ENCODE measurements at regions not wholly inside any gene's neighbourhood (a gene's known extent, or its start where the extent isn't known, plus 50 kb on each side); places are given as distances from the start of the nearest gene placed in this dataset.

GRCh38 chr3:79871656-79872055 is 103.9 kb upstream of the ROBO1 start:
- WGBS, 2 donors: 76 to 77% methylated on average over 1 of the region's 1 CpG
- intact Hi-C loops (cut with DNase I; ENCODE audit: low total_unique reads): no loop called here
- DNase-seq (ENCODE audit: low spot score in 2 of 2): no peak
- TF ChIP-seq CTCF (IDR thresholded peaks at IDR 0.05) (no peak), POLR2A (IDR thresholded peaks at IDR 0.05) (no peak)
- H3K4me3 ChIP-seq (ENCODE audit: low read depth, poor library complexity, severe bottlenecking): no peak overlapping the region

GRCh38 chr3:79870313-79870620 is 102.5 kb upstream of the ROBO1 start:
- no peak for TF ChIP-seq POLR2A (IDR thresholded peaks at IDR 0.05)
- no peak for TF ChIP-seq CTCF (IDR thresholded peaks at IDR 0.05)
- intact Hi-C loops (cut with DNase I; ENCODE audit: low total_unique reads): no loop called here
- no peak overlapping the region for H3K4me3 ChIP-seq (ENCODE audit: low read depth, poor library complexity, severe bottlenecking)

GRCh38 chr3:79869461-79870312 is 101.9 kb upstream of the ROBO1 start:
- TF ChIP-seq CTCF (IDR thresholded peaks at IDR 0.05) (no peak), POLR2A (IDR thresholded peaks at IDR 0.05) (no peak)
- no peak overlapping the region for H3K4me3 ChIP-seq (ENCODE audit: low read depth, poor library complexity, severe bottlenecking)
- DNase-seq (ENCODE audit: low spot score in 2 of 2): no peak
- intact Hi-C loops (cut with DNase I; ENCODE audit: low total_unique reads): no loop called here
- WGBS, 2 donors: 75 to 87% methylated on average over 4 of the region's 4 CpGs

More at GRCh38 chr3:79870313-79870620, 102.5 kb upstream of the ROBO1 start:
- no peak for DNase-seq (ENCODE audit: low spot score in 2 of 2)

- intact Hi-C loops (cut with DNase I; ENCODE audit: low total_unique reads): no loop called here
- DNase-seq (ENCODE audit: low spot score in 2 of 2): no peak
- TF ChIP-seq POLR2A (IDR thresholded peaks at IDR 0.05): no peak
- TF ChIP-seq CTCF (IDR thresholded peaks at IDR 0.05): no peak
- 82 to 89% methylated on average over 2 of the region's 2 CpGs for WGBS, 2 donors
- H3K4me3 ChIP-seq (ENCODE audit: low read depth, poor library complexity, severe bottlenecking): no peak overlapping the region
These were observed 98.4 kb upstream of the ROBO1 start for GRCh38 chr3:79866162-79866561.

- no peak overlapping the region for H3K4me3 ChIP-seq (ENCODE audit: low read depth, poor library complexity, severe bottlenecking)
- TF ChIP-seq CTCF (IDR thresholded peaks at IDR 0.05) (no peak), POLR2A (IDR thresholded peaks at IDR 0.05) (no peak)
- intact Hi-C loops (cut with DNase I; ENCODE audit: low total_unique reads): no loop called here
These were observed 96.3 kb upstream of the ROBO1 start for GRCh38 chr3:79864077-79864476.

GRCh38 chr3:79848876-79849275 is 81.1 kb upstream of the ROBO1 start:
- no peak for DNase-seq (ENCODE audit: low spot score in 2 of 2)

More at GRCh38 chr3:79864077-79864476, 96.3 kb upstream of the ROBO1 start:
- DNase-seq (ENCODE audit: low spot score in 2 of 2): no peak

More at GRCh38 chr3:79848876-79849275, 81.1 kb upstream of the ROBO1 start:
- intact Hi-C loops (cut with DNase I; ENCODE audit: low total_unique reads): no loop called here
- TF ChIP-seq CTCF (IDR thresholded peaks at IDR 0.05) (no peak), POLR2A (IDR thresholded peaks at IDR 0.05) (no peak)
- no peak overlapping the region for H3K4me3 ChIP-seq (ENCODE audit: low read depth, poor library complexity, severe bottlenecking)
- WGBS, 2 donors: 84 to 85% methylated on average over 4 of the region's 4 CpGs
